ENCODE measurements at regions not wholly inside any gene's neighbourhood (a gene's known extent, or its start where the extent isn't known, plus 50 kb on each side); places are given as distances from the start of the nearest gene placed in this dataset.

DNA sequence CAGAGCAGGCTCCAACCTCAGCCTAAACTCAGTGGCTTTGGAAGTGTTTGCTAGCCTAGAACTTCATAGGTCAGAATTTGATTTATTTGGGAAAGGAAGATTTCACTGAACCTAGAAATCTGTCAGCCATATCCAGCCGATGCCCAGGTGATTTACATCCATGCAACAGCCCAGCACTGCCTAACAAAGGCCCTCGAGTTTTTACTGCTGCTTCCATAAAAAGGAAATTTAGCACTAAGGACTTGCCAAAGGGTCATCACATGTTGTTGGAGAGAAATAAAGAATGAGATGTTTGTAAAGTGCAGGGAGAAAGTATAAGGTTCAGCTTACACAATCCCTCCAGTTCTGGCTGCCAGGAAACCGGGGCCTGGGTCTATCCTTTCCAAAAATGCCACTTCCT lies 614.2 kb downstream of the BCL11A start:
- H3K27ac ChIP-seq (ENCODE audit: low read depth, low read length, poor library complexity, severe bottlenecking): no peak overlapping the region

DNA sequence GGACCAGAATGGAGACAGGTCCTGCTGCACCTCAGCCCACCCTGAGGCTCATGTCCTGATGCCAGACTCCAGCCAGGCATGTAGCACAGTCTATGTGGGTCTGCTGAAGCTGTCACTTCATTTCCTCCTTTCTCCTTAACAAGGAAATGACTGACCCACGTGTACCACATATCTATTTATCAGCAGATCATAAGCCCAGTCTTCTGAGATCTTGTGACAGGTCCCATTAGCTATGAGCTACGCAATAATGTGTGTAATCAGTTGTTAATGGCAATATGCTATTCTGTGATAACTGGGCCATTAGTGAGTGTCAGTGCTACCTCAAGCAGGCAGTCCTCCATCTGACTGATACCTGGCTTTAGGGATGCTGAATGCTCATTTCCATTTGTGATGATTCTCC lies 615.3 kb downstream of the BCL11A start:
- Histone ChIP-seq H3K27ac (ENCODE audit: low read depth, low read length, poor library complexity, severe bottlenecking) (no peak overlapping the region), H3K4me1 (ENCODE audit: insufficient read depth, low read length, severe bottlenecking) (no peaks in the 10 kb centered on the region), H3K4me3 (ENCODE audit: low read depth, low read length, poor library complexity, severe bottlenecking) (no peak overlapping the region), H3K36me3 (ENCODE audit: insufficient read depth, low read length) (no peaks in the 10 kb centered on the region), H3K27me3 (ENCODE audit: insufficient read depth, low read length) (no peaks in the 10 kb centered on the region), H3K9me2 (ENCODE audit: low read depth, low read length) (no peaks in the 10 kb centered on the region), H4K20me1 (ENCODE audit: insufficient read depth, low read length) (no peaks in the 10 kb centered on the region), H3K9me3 (ENCODE audit: low read length) (no peaks in the 10 kb centered on the region), H3K9ac (ENCODE audit: low read length) (no peak overlapping the region), H3K4me2 (ENCODE audit: low read length) (no peak overlapping the region), H3K79me2 (ENCODE audit: insufficient read depth, low read length) (no peaks in the 10 kb centered on the region), H2AFZ (ENCODE audit: low read length) (no peak overlapping the region), H3F3A (ENCODE audit: insufficient read depth, low read length) (no peaks in the 10 kb centered on the region)
- no peak for TF ChIP-seq EZH2 (IDR thresholded peaks at IDR 0.05; ENCODE audit: borderline replicate concordance, low read length)
- TF ChIP-seq, protein P1, sequence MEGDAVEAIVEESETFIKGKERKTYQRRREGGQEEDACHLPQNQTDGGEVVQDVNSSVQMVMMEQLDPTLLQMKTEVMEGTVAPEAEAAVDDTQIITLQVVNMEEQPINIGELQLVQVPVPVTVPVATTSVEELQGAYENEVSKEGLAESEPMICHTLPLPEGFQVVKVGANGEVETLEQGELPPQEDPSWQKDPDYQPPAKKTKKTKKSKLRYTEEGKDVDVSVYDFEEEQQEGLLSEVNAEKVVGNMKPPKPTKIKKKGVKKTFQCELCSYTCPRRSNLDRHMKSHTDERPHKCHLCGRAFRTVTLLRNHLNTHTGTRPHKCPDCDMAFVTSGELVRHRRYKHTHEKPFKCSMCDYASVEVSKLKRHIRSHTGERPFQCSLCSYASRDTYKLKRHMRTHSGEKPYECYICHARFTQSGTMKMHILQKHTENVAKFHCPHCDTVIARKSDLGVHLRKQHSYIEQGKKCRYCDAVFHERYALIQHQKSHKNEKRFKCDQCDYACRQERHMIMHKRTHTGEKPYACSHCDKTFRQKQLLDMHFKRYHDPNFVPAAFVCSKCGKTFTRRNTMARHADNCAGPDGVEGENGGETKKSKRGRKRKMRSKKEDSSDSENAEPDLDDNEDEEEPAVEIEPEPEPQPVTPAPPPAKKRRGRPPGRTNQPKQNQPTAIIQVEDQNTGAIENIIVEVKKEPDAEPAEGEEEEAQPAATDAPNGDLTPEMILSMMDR (IDR thresholded peaks at IDR 0.05; ENCODE audit: low read length): no peak

More for the DNA sequence above, 614.2 kb downstream of the BCL11A start:
- Histone ChIP-seq H3F3A (ENCODE audit: insufficient read depth, low read length) (no peaks in the 10 kb centered on the region), H3K4me2 (ENCODE audit: low read length) (no peak overlapping the region), H4K20me1 (ENCODE audit: insufficient read depth, low read length) (no peaks in the 10 kb centered on the region), H3K79me2 (ENCODE audit: insufficient read depth, low read length) (no peaks in the 10 kb centered on the region), H3K4me3 (ENCODE audit: low read depth, low read length, poor library complexity, severe bottlenecking) (no peak overlapping the region), H3K9me2 (ENCODE audit: low read depth, low read length) (no peaks in the 10 kb centered on the region), H3K36me3 (ENCODE audit: insufficient read depth, low read length) (no peaks in the 10 kb centered on the region), H3K4me1 (ENCODE audit: insufficient read depth, low read length, severe bottlenecking) (no peaks in the 10 kb centered on the region), H3K9me3 (ENCODE audit: low read length) (no peaks in the 10 kb centered on the region), H2AFZ (ENCODE audit: low read length) (no peak overlapping the region), H3K9ac (ENCODE audit: low read length) (no peak overlapping the region), H3K27me3 (ENCODE audit: insufficient read depth, low read length) (no peaks in the 10 kb centered on the region)
- TF ChIP-seq, protein P1 (IDR thresholded peaks at IDR 0.05; ENCODE audit: low read length): no peak
- no peak for TF ChIP-seq EZH2 (IDR thresholded peaks at IDR 0.05; ENCODE audit: borderline replicate concordance, low read length)

DNA sequence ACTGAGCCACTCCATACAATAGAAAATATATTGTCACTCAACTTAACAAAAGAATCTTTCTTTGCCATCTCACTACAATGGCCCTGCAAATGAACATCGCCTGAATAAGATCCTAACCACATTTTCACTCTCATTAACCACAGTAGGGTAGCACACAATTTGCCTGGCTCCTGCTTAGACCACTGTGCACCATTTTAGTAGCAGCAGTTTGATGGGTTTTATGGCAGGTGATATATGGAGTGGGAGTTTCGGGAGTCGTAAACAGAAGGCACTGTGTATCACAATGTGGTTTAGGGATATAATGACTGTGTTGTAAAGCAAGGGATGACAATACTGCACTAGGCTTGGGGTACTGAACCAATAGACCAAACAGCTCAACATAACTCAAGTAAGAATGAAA lies 617.4 kb downstream of the BCL11A start:
- no peak for TF ChIP-seq EZH2 (IDR thresholded peaks at IDR 0.05; ENCODE audit: borderline replicate concordance, low read length)
- TF ChIP-seq, protein P1 (IDR thresholded peaks at IDR 0.05; ENCODE audit: low read length): no peak
- Histone ChIP-seq H3K4me3 (ENCODE audit: low read depth, low read length, poor library complexity, severe bottlenecking) (no peak overlapping the region), H3K27ac (ENCODE audit: low read depth, low read length, poor library complexity, severe bottlenecking) (no peak overlapping the region)

More for the DNA sequence above, 617.4 kb downstream of the BCL11A start:
- H3K9ac ChIP-seq (ENCODE audit: low read length): no peak overlapping the region
- no peaks in the 10 kb centered on the region for H3K9me3 ChIP-seq (ENCODE audit: low read length)
- H4K20me1 ChIP-seq (ENCODE audit: insufficient read depth, low read length): no peaks in the 10 kb centered on the region
- H3F3A ChIP-seq (ENCODE audit: insufficient read depth, low read length): no peaks in the 10 kb centered on the region
- no peaks in the 10 kb centered on the region for H3K4me1 ChIP-seq (ENCODE audit: insufficient read depth, low read length, severe bottlenecking)
- H3K4me2 ChIP-seq (ENCODE audit: low read length): no peak overlapping the region
- no peak overlapping the region for H2AFZ ChIP-seq (ENCODE audit: low read length)
- no peaks in the 10 kb centered on the region for H3K9me2 ChIP-seq (ENCODE audit: low read depth, low read length)
- H3K79me2 ChIP-seq (ENCODE audit: insufficient read depth, low read length): no peaks in the 10 kb centered on the region
- H3K27me3 ChIP-seq (ENCODE audit: insufficient read depth, low read length): no peaks in the 10 kb centered on the region
- H3K36me3 ChIP-seq (ENCODE audit: insufficient read depth, low read length): no peaks in the 10 kb centered on the region

Measured in OCI-LY1 (cell line).